Fibroblast of pulmonary artery (primary cell): ENCODE measurements at regions not wholly inside any gene's neighbourhood (a gene's known extent, or its start where the extent isn't known, plus 50 kb on each side); places are given as distances from the start of the nearest gene placed in this dataset.

ENCODE experiments used
- DNase-seq: peaks from one replicate; pipeline ENCODE4 v3.0.0-alpha.2; 2010; ENCODE audit warnings: low read depth
- H3K4me3 ChIP-seq: replicated peaks from 2 replicates; pipeline ENCODE4 v1.5.1; 2011; ENCODE audit warnings: low read depth, mild to moderate bottlenecking, control low read depth, low read length, moderate library complexity
- CTCF ChIP-seq: IDR thresholded peaks from 2 replicates; pipeline ENCODE4 v1.5.1; 2011; ENCODE audit warnings: mild to moderate bottlenecking, control low read depth, low read length, inconsistent platforms; ENCODE audit errors: missing control alignments

- TF ChIP-seq CTCF, result no peak
- H3K4me3 ChIP-seq, result no peak overlapping the region
- no peak for DNase-seq
These were observed 269.0 kb upstream of the TPM1 start for GRCh38 chr15:62773369-62774165.

DNA sequence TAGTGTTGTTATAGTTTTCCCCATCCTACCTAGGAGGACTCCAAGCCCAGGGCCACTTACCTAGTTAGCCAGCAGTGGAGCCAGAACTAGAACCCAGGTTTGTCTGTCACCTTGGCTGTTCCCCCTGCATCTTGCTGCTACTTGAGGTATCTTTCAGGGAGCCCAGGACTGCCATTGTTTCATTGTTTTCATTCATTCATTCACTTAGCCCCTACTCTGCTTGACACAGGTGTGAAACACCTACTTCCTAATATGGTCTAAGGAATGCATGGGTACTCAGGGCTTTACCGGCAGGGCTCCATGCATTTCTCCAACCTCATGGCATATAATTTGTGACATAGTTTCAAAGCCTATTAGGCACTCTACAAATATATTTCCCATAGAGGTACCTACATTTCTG lies 266.6 kb upstream of the TPM1 start:
- no peak for TF ChIP-seq CTCF
- no peak overlapping the region for H3K4me3 ChIP-seq
- DNase-seq, result no peak

DNA sequence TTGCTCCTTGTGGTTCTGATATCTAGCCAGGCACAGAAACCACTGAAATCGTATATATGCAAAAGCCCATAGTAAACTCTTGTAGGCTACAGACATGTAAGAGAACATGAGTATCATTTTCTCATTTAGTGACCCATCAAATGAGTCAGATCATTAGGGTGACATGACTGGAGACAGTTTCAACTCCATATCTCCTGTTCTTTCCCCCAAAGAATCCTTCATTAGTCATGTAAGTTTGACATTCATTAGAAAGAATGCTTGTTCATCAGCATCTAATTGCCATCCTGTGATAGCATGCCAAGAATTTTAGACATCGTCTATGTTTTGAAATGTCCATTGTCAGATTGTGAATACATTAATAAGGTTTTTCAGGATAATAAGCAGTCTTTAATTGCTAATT lies 264.9 kb upstream of the TPM1 start:
- TF ChIP-seq CTCF, result no peak
- DNase-seq, result no peak

DNA sequence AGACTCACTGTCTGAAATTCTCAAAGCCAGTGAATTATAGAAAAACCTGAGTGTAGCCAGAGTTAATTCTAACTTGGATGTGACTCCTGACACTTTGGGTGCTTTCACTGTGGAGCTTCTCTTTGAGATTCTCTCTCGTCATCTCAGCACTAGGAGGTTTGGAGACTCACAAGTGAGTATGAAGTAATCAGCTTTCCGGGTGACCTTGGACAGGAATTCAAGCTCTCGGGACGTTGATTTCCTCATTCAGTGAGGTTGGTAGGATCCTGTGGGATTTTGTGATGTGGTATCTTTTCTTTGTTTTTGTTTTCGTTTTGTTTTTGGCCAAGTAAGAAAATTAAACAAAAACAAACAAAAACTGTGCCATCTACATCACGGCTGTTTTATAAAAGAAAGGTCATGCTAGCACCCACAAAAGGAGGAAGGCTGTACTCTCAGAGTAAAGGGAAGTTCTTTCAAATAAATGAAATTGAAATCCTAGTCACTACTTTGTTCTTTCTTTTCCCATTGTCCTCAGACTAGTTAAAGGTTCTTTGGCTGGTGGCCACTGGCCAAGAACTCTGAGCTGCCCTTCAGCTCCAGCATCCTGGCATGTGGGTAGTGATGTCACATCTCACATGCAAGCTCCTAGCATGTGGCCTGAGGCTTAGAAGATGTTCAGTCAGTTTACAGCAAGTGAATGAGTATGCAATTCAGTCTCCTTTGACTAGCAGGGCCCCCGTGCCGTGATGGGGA lies 263.3 kb upstream of the TPM1 start:
- DNase-seq, result peak; percentile 85
- no peak for TF ChIP-seq CTCF

More for the DNA sequence above, 264.9 kb upstream of the TPM1 start:
- no peak overlapping the region for H3K4me3 ChIP-seq

GRCh38 chr15:62779899-62780298 lies 262.6 kb upstream of the TPM1 start:
- DNase-seq, result no peak
- TF ChIP-seq CTCF, result no peak
- H3K4me3 ChIP-seq, result no peak overlapping the region

More for the DNA sequence above, 263.3 kb upstream of the TPM1 start:
- H3K4me3 ChIP-seq, result no peak overlapping the region

- H3K4me3 ChIP-seq, result no peak overlapping the region
- TF ChIP-seq CTCF, result no peak
- peak; percentile 59 for DNase-seq
These were observed 261.5 kb upstream of the TPM1 start for GRCh38 chr15:62781081-62781497.
